Occipital lobe (tissue), 1 donor: ENCODE measurements at regions not wholly inside any gene's neighbourhood (a gene's known extent, or its start where the extent isn't known, plus 50 kb on each side); places are given as distances from the start of the nearest gene placed in this dataset.

Experiments used
- DNase-seq: peaks from one replicate; lab custom pipeline; 2025; lab: John Stamatoyannopoulos, UW

DNA sequence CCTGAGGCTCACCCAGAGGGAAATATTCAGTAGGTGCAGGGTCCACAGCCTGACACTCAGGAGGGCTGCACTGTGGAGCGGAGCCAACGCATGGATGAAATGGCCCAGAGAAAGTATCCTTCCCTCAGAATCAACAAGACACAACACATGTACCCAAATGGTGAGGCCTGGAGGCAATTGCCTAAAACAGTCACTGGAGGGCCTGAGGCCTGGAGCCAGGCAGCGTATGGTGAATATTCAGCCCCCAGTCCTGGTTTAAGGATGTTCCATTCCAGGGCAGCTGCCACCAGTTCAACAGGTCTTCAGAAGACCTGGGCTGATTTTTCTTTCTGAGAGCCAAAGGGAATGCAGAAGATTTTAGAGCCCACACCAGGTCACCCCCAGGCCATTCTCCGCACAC lies 264.8 kb downstream of the INSC start:
- no peak for DNase-seq

DNA sequence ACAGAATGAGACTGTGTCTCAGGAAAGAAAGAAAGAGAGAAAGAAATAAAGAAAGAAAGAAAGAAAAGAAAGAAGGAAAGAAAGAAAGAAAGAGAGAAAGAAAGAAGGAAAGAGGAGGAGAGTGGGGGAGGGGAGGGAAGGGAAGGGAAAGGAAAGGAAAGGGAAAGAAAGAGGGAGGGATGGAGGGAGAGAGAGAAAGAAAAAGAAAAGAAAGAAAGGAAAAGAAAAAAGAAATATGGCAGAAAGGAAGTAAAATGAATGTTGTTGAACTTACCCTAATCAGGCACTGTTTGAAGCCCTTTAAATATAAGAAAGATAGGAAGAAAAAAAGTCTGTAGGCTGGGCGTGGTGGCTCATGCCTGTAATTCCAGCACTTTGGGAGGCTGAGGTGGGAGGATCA lies 276.1 kb downstream of the INSC start:
- no peak for DNase-seq

DNA sequence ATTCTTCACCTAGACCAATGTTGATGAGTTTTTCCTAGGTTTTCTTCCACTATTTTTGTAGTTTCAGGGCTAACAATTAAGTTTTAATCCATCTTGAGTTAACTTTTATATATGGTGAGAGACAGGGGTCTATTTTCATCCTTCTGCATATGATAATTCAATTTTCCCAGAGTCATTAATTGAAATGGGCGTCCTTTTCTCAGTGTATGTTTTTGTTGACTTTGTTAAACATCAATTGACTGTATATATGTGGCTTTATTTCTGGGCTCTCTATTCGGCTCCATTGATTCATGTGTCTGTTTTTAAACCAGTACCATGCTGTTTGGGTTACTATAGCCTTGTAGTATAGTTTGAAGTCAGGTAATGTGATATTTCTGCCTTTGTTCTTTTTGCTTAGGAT lies 282.1 kb downstream of the INSC start:
- DNase-seq, result no peak

DNA sequence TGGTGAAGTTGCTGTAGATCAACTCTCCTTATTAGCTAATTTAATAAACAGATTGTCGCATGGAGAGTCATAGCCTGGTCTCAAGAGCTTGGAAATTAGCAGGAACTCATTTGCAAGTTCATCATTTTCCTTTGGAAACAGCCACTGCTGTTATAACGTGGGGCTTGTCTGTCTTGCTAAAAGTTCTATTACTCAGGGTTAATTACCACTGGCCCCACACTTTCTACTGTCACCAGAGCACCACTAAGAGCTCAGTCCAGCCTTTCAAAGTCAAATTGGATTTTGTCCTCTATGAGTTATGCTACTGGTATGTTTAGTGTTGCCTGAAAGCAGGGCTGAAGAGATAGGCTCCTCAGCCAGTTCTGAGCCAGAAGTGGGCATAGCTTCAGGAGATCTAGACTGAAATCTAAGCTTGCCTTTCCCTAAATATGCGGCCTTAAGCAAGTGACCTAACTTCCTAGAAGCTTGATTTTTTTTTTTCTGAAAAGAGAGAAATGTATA lies 292.2 kb downstream of the INSC start:
- DNase-seq, result no peak

DNA sequence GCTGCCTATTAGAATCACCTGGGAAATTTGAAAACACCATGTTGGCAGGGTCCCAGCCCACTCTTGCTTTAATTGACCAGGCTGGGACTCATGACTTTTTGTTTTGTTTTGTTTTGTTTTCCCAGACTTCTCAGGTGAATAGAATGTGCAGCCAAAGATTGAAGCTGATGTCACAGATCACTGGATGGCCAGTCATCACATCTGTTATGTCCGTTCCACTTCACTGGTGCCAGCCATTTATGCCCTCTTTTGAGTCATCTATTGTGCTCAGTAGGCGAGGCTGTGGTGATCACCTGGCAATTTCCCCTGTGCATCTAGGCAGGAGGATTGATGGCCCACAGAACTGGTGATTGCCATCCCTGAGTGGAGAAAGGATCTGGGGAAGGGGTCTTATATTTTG lies 297.3 kb downstream of the INSC start:
- no peak for DNase-seq

DNA sequence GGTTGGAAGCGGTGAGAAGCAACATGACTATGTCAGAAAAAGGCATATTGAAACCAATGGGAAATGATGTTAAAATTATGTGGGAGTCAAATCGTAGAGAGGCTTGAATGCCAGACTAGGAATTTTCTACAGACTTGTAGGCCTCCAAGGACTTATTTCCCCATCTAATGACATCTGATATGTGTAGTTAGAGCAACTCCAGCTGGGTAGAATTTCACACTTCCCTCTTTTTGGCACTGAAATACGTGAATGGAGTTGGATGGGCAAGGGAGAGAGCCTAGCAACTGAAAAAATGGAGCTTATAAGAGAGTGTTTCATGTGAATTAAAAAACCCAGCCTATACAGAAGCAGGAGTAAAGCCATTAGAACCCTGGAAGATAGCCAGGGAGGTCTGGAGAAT lies 304.2 kb downstream of the INSC start:
- no peak for DNase-seq

DNA sequence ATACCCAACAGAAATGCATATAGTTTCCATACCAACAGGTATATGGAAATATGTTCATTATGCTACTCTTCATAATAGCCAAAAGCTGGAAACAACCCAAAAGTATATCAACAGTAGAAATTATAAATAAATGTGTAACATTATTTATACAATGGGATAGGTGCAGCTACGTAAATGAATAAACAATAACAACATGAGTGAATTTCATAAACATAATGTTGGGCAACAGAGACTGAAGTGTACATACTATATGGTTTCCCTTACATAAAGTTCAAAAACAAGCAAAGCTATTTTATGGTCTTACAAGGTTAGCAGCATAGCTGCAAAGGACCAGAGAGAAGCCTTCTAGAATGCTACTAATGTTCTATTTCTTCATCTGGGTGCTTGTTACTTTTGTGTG lies 305.0 kb downstream of the INSC start:
- DNase-seq, result no peak

DNA sequence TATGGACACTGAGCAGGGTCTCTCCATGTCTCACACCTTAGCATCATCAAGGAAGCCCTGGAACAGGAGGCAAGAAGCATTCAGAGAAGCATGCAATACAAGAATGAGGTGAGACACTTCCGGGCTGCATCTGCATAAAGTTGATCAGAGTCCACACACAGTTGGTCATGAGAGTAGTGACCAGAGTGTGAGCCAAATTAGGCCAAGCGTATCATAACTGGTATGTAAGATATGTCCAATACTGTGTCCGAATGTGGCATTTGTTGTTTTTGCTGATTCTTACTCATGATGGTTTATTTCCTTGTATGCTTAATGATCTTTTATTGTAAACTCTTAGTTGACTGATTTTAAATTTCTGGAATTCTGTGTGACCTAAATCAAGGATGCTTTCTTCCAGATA lies 315.7 kb downstream of the INSC start:
- no peak for DNase-seq

DNA sequence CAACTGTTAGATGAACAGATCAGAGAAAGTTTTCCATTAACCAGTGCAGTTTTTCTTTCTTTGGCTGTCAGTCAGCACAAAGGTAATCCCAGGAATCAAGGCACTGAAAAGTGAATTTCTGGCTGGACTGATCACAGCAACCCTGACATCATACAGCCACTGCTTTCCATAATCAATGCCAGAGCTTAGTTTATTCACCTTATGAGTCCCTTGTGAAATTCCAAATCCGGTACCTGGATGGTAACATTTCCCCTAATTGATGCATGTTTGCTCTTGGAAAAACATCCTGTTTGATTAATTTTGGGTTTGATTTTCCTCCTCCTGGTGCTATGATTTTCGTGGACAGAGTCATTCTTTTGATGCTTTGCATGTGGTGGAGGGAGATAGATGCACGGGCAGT lies 319.8 kb downstream of the INSC start:
- DNase-seq, result no peak

DNA sequence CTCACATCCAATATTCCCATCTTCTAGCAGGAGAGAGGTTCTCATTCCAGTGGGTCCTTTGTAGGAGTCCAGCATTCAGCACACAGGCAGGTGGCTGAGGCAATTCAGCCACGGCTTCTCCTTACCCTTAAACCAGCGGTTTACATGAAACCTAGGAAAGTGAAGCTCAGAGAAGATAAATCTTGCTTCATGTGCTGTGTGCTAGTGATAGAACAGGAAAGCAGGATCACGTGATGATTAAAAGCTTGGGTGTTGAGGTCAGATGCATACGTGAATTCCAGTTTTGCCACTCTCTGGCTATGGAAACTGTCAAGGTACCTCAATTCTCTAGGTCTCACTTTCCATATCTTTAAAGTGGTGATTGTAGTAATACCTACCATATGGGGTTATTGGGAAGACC lies 331.6 kb downstream of the INSC start:
- no peak for DNase-seq

DNA sequence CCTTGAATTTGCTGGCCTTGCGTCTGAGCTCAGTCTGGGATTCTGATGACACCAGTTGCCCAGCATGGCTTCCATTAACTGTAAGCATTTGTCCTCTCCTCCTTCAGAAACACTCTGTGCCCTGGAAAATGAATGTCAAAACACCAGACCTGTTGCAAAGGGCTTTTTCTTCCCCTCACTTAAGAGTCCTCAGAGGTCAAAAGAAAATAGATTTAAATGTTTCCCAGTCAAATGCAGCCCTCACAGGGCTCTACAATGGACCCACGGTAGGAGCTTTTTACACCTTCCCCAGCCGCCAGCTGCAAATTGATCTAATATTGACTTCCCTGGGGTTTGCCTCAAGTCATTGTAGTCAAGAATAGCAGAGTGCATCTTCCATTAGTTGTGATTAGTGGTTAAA lies 332.2 kb downstream of the INSC start:
- DNase-seq, result no peak

DNA sequence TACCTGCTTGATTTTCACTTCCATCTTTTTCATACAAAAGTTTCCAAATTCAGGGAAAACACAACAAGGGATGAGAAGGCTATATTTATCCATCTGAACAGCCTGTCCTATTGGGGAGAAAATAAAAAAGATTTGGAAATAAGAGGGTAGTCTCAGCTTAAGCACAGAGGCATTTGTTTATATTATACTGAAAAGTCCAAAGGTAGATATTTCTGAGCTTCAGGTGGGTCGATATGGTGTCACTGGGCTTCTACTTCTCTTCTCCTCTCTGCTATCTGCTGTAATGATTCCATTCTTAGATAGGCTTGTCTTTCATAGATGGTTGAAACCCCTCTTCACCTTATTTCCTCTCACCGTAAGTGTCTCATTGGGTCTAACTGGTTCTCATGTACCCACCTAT lies 337.0 kb downstream of the INSC start:
- no peak for DNase-seq

DNA sequence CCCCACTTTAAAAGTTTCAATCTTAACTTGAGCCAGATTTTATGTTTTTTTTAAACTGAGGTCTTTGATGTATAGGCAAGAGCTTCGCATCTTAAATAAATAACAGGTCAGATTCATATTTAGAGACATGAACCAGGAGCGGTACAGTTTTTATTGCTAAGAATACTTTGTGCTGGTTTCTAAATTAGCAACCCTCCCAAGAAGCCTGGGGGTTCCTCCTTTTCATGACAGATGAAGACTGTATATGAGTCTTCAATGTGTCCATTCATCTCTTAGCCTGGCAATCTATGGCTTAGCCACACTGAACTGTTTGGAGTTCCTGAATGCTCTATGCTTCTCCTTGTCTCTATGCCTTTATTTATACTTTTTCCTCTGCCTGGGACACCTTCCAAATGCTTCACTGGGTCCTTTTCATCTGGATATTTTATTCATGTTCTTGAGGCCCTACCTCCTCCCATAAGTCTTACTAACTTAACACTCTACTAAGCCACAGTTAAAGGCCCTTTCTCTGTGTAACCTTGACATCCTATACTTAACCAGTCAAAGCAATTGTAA lies 338.6 kb downstream of the INSC start:
- DNase-seq, result no peak

DNA sequence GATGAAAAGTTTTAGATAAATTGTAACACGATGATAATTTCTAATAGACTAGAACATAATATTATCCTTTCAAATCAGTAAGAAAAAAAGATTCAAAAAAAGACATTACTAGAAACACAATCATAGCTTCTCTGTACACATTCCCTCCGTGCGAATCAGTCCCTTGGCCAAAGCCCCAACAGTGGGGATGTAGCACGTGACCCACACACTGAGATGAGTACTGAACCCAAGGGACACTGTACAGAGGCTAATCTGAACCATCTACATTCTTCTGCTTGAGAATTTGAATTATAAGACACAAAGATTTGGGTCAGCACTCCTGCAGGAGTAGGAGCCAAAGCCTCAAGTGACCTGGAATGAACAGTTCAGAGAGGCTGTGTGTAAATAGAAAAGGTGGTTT lies 353.7 kb downstream of the INSC start:
- DNase-seq, result no peak

DNA sequence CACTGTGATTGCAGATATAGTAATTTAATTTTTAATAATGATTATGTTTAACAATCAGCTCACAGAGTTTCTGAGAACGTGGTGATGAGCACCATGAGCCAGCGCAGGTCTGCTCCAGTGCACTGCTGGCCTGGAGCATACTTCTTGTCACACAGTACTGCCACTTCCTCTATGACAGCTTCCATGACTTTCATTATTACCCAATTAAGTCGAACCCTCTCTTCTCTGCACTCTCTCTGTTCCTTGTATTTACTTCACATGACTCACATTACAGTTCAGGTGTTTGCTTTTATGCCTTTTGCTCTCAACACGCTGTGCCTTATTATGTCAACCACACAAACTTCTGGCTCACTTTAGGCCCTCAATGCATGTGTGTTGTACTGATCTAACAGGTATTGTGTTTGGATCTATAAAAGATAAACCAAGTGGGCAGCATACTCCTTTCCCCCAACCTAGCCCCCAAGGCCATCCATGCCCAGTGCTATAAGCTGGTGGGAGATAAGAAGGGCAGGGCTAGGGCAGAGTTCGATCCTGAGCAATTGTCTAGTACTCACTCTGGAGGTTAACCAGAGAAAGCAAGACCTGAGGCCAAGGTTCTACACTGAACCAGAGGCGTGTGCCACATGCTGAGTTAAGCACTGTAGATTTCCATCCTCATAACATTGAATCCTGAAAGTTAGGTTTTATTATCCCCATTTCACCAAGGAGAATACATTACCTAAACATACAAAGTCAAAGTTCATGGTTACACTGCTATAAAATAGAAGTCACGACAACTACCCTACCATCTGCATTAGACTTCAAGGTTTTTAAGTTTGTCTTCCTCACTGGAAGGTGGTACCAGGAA lies 356.5 kb downstream of the INSC start:
- no peak for DNase-seq

DNA sequence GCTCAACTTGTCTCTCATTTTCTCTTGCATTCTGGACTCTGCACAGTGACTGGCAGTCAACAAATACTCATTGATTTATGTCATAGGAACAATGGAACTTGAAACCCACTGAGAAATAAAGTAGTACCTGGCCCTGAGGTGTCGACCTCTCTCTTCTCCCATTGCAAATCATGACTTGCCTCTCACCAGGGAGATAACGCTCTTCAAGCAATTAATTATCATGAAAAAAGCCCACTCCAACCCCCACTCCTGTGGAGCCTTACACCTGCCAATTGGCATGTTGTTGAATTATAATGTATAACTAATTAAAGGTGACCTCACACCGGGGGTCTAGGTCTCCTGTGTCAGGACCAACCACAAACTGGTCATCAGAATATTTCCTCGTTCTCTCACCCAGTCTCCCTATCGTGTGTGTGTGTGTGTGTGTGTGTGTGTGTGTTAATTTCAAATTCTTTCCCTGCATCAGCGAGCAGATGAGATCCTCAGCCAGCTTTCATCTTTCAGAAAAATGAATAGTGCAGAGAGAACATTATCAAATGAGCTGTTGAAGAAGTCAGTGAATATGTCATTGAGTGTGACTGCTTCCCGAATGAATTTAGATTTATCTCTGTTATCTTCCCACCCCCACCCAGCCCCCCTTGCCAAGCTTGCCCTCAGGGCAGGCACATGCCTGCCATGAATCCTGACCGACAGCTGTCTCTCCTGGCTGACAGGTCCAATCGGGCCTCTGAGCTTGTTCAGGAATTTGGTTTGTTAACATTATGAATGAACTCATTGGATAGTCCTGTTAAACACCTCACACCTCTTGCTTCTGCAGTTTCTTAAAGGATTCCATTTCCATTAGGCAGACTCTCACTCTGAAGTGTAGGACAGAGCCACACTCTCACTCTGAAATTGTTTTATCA lies 357.4 kb downstream of the INSC start:
- DNase-seq, result no peak

DNA sequence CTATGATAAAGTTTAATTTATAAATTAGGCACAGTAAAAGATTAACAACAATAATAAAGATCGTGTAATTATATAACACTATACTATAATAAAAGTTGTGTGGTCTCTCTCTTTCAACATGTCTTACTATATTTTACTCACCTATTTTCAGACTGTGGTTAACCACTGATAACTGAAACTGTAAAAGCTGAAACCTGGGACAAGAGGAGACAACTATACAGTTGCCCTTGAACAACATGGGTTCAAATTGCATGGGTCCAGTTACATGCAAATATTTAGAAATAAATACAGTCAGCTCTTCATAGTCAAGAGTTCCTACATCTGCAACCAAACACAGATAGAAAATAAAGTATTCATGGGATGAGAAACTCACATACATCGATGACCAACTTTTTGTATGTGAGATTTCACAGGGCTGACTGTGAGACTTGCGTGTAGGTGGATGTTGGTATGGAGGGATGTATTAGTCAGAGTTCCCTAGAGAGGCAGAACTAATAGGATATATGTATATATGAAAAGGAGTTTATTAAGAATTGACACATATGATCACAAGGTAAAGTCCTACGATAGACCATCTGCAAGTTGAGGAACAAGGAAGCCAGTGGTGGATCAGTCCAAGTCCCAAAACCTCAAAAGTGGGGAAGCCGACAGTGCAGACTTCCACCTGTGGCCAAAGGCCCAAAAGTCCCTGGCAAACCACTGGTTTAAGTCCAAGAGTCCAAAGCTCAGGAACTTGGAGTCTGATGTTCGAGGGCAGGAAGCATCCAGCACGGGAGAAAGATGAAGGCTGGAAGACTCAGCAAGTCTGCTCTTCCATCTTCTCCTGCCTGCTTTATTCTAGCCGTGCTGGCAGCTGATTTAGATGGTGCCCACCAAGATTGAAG lies 359.5 kb downstream of the INSC start:
- no peak for DNase-seq

DNA sequence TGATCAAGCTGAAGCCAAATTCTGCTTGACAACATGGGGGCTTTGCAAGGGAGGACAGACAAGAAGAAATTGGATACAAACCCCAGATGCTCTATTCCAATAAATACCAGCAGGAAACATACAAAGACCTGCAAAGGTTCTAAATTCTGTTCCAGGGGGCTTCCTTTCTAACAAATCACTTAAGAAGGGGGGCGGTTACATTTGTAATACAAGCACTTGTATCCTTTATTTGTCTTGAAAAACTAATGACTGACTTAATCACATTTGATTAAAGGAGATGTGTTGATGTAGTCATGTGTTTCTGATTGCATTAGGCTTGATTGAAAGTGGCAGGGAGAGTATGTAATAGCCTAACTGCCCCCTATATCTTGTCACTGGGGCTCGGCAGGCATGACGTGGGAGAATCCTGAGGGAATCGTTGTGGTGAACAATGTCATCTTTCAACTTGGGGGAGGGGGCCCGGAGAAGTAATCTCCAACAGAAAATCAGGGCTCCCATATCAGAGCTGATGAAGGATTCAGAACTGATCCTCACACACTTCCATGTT lies 361.7 kb downstream of the INSC start:
- DNase-seq, result no peak

DNA sequence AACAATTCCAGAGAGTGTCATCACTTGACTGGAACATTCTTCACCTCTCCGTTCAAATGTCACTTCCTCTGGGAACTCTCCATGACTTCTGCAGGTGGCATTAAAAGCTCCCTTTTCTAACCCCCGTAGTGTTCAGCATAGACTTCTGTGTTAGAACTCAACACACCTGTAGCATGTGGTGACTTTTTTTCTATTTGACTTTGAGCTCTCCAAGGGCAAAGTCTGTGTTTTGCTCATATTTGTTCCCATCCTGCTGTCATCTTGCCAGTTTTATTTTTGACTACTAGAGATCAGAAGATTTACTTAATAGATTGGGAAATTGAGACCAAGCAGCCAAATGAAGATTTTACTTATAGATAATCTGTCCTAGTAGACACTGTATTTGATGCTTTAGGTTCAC lies 367.1 kb downstream of the INSC start:
- DNase-seq, result no peak

DNA sequence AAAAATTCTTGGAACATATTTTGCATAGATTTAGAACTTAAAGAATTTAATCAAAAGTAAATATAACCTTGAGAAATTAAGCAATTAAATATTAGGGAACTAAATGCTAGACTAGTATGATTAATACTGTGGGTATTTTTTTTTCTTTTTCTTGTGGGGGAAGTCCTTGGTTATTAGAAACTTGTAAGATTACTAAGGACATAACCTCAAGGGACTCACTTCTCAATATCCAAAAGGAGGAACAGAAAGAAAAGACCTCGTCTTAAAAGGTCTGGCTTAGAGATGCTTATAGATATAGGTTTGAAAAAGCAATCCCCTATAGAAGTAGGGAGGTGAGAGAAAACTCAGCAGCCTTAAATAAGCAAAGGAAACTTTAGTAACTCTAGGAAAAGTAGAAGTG lies 368.5 kb downstream of the INSC start:
- DNase-seq, result no peak

DNA sequence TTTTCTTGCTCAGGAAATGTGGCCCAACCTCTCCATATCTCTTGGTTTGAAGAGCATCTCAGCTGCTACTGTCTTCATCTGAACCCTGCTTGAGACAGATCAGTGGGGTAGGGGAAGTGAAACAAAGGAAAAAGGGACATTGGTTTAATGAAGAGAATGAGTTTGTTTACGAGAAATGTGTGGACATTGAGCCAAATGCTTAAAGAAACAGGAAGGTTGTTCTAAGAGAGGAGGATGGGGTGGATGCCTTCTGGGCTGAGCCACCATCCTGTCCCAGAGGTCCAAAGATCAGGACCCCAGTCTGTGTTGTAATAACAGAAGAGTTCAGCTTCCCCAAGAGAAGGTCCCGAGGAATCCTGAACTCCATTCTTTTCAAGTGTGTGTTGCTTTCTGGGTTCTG lies 369.7 kb downstream of the INSC start:
- no peak for DNase-seq
